GM12891 (cell line): ENCODE measurements at regions not wholly inside any gene's neighbourhood (a gene's known extent, or its start where the extent isn't known, plus 50 kb on each side); places are given as distances from the start of the nearest gene placed in this dataset.

Experiments used
- DNase-seq: peaks from one replicate; pipeline ENCODE4 v3.0.0; 2011; ENCODE audit warnings: low spot score; ENCODE audit not compliant: insufficient read length
- FAIRE-seq: peaks from 2 replicates; lab custom pipeline; 2011; peaks lifted over from hg19 to GRCh38; lab: Jason Lieb, UNC
- PAX5 ChIP-seq: IDR thresholded peaks from 2 replicates; pipeline ENCODE4 v1.6.1; 2011; ENCODE audit warnings: low read length, moderate library complexity, mild to moderate bottlenecking; ENCODE audit not compliant: insufficient read depth, severe bottlenecking
- POLR2A ChIP-seq: IDR thresholded peaks from 2 replicates; pipeline ENCODE4 v1.6.1; 2011; ENCODE audit warnings: low read depth, low read length, control low read depth
- POLR2AphosphoS5 ChIP-seq: IDR thresholded peaks from 2 replicates; pipeline ENCODE4 v1.6.1; 2011; ENCODE audit warnings: low read depth, low read length, control low read depth
- POU2F2 ChIP-seq: IDR thresholded peaks from 2 replicates; pipeline ENCODE4 v1.6.1; 2011; ENCODE audit warnings: low read depth, mild to moderate bottlenecking, control low read depth, low read length, moderate library complexity
- SPI1 ChIP-seq: IDR thresholded peaks from 2 replicates; pipeline ENCODE4 v1.6.1; 2011; ENCODE audit warnings: low read depth, low read length, control low read depth
- TAF1 ChIP-seq: IDR thresholded peaks from 2 replicates; pipeline ENCODE4 v1.6.1; 2011; ENCODE audit warnings: low read depth, low read length, control low read depth

GRCh38 chr5:125489146-125489545, 742.7 kb upstream of the ZNF608 start:
- FAIRE-seq, result no peak
- TF ChIP-seq POLR2A, result no peak
- TF ChIP-seq SPI1, result no peak
- no peak for TF ChIP-seq PAX5
- no peak for TF ChIP-seq POLR2AphosphoS5
- TF ChIP-seq POU2F2, result no peak
- no peak for TF ChIP-seq TAF1
- no peak for DNase-seq

- FAIRE-seq (no peak), DNase-seq (no peak)
- no peak for TF ChIP-seq POLR2AphosphoS5
- no peak for TF ChIP-seq SPI1
These were observed 745.6 kb upstream of the ZNF608 start for GRCh38 chr5:125491986-125492492.

- TF ChIP-seq POLR2A (no peak), PAX5 (no peak), SPI1 (no peak), POU2F2 (no peak), TAF1 (no peak), POLR2AphosphoS5 (no peak)
- DNase-seq (no peak), FAIRE-seq (no peak)
These were observed 746.5 kb upstream of the ZNF608 start for GRCh38 chr5:125492977-125493376.

- FAIRE-seq (no peak), DNase-seq (no peak)
- TF ChIP-seq PAX5, result no peak
- TF ChIP-seq TAF1, result no peak
- no peak for TF ChIP-seq POU2F2
- no peak for TF ChIP-seq POLR2A
- no peak for TF ChIP-seq POLR2AphosphoS5
- TF ChIP-seq SPI1, result no peak
These were observed 750.0 kb upstream of the ZNF608 start for GRCh38 chr5:125496393-125496792.

- DNase-seq (no peak), FAIRE-seq (no peak)
- TF ChIP-seq POLR2AphosphoS5 (no peak), PAX5 (no peak), SPI1 (no peak), POU2F2 (no peak), POLR2A (no peak)
These were observed 751.2 kb upstream of the ZNF608 start for GRCh38 chr5:125497651-125498050.

- FAIRE-seq (no peak), DNase-seq (no peak)
These were observed 753.3 kb upstream of the ZNF608 start for GRCh38 chr5:125499636-125500332.

GRCh38 chr5:125501396-125501795, 755.0 kb upstream of the ZNF608 start:
- DNase-seq (no peak), FAIRE-seq (no peak)
- TF ChIP-seq SPI1 (no peak), POU2F2 (no peak), POLR2AphosphoS5 (no peak)

More at GRCh38 chr5:125499636-125500332, 753.3 kb upstream of the ZNF608 start:
- no peak for TF ChIP-seq TAF1
- no peak for TF ChIP-seq POLR2AphosphoS5
- TF ChIP-seq POU2F2, result no peak
- TF ChIP-seq POLR2A, result no peak
- no peak for TF ChIP-seq SPI1
- TF ChIP-seq PAX5, result no peak

GRCh38 chr5:125503946-125504345, 757.5 kb upstream of the ZNF608 start:
- TF ChIP-seq PAX5 (no peak), POU2F2 (no peak), SPI1 (no peak), POLR2AphosphoS5 (no peak), TAF1 (no peak), POLR2A (no peak)
- FAIRE-seq, result no peak
- DNase-seq, result no peak

GRCh38 chr5:125505115-125505514, 758.7 kb upstream of the ZNF608 start:
- FAIRE-seq (no peak), DNase-seq (no peak)
- no peak for TF ChIP-seq PAX5
- TF ChIP-seq POLR2A, result no peak
- TF ChIP-seq SPI1, result no peak
- no peak for TF ChIP-seq POU2F2
- no peak for TF ChIP-seq TAF1
- no peak for TF ChIP-seq POLR2AphosphoS5

GRCh38 chr5:125506124-125506523, 759.7 kb upstream of the ZNF608 start:
- TF ChIP-seq PAX5 (no peak), POLR2A (no peak), TAF1 (no peak), POLR2AphosphoS5 (no peak), POU2F2 (no peak), SPI1 (no peak)
- no peak for DNase-seq
- FAIRE-seq, result no peak
